ENCODE measurements at regions not wholly inside any gene's neighbourhood (a gene's known extent, or its start where the extent isn't known, plus 50 kb on each side); places are given as distances from the start of the nearest gene placed in this dataset.

- TF ChIP-seq POLR2A (IDR thresholded peaks at IDR 0.05; ENCODE audit: low read length): no peak
- no peak for TF ChIP-seq GATA1 (IDR thresholded peaks at IDR 0.05; ENCODE audit: low read depth, low read length)
These were observed 522.2 kb upstream of the ZNF717 start for GRCh38 chr3:76307556-76307955.

Data from erythroblast (primary cell).